ENCODE measurements at regions not wholly inside any gene's neighbourhood (a gene's known extent, or its start where the extent isn't known, plus 50 kb on each side); places are given as distances from the start of the nearest gene placed in this dataset.
A peak's percentile ranks its signal among the peaks of the same experiment; 100 is the strongest.

DNA sequence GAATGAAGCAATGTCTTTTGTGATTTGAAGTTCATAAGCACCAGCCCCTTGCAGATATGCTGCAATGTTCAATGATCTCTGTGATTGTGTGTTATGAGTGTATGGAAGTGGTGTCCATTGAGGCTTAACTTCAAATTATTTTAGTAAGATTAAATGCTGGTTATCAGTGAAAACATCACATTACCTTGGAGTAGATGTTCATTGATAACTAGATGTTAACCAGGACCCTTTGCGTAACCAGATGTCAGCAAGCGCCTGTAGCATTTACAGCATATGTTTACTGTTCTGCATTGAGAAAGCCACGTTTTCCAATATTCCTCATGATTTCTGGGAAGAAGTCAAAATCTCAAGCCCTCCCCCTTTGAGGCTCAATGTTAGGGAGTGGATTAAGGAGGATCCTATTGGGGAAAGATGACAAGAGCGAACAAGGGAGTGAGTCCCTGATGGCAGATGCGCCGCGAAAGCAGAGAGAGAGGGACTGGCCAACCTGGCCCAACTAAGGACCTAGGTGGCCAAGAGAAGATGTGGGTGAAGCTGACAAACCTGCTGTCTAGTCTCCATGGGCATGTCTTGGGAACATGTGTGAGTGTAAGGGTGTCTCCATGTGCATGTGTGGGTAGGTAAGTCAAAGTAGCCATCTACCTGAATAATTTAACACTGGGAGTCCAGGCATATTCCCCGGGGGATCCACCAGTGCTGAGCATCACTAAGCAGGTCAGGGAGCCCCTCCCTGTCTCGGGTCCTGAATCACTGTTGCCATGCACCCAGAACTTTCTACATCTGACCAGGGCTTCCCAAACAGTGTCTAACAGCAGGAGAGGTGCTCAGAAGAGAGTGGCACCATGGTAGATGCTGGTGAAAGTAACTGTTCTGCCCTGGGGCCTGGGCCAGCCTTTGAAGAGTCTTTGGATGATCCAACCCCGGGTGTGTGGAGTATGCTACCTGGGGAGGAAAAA, 141.6 kb upstream of the GDF10 start:
- H3K4me1 ChIP-seq (replicated peaks; ENCODE audit: insufficient read depth) = 0 out of 2 replicates have a peak, but pooled peaks cover 5% of the 10 kb centered on the region
- DNase-seq = no peak
- intact Hi-C loops (cut with micrococcal nuclease; ENCODE audit: unreplicated experiment) = no loop called here
- no peak overlapping the region for H3K27ac ChIP-seq
- H4K20me1 ChIP-seq (ENCODE audit: insufficient read depth) = no peaks in the 10 kb centered on the region
- TF ChIP-seq EZH2 (IDR thresholded peaks at IDR 0.05; ENCODE audit: low read depth) (no peak), CTCF (conservative IDR thresholded peaks at IDR 0.05) (no peak)
- POLR2A ChIA-PET (ENCODE audit: unreplicated experiment) = interaction anchor here (0.7 to 0.8 kb wide), 2 partner anchors 22 to 74 kb away, joined by 4 read pairs; no protein-coding TSS in a partner anchor
- H2AFZ ChIP-seq = no peak overlapping the region
- H3K9me3 ChIP-seq (ENCODE audit: insufficient read depth, low read depth) = peaks cover 9% of the 10 kb centered on the region
- no peak overlapping the region for H3K4me2 ChIP-seq
- no peaks in the 10 kb centered on the region for H3K27me3 ChIP-seq (ENCODE audit: insufficient read depth, low read depth)
- no peaks in the 10 kb centered on the region for H3K36me3 ChIP-seq (ENCODE audit: low read depth)
- CTCF ChIA-PET = no interaction called here
- H3K9me2 ChIP-seq (ENCODE audit: insufficient read depth) = no peaks in the 10 kb centered on the region
- no peak overlapping the region for H3K4me3 ChIP-seq
- BruUV-seq (replicated peaks) = no TSS peak
- H3F3A ChIP-seq (ENCODE audit: insufficient read depth, low read depth) = no peaks in the 10 kb centered on the region
- no peaks in the 10 kb centered on the region for H3K79me2 ChIP-seq (ENCODE audit: low read depth)

DNA sequence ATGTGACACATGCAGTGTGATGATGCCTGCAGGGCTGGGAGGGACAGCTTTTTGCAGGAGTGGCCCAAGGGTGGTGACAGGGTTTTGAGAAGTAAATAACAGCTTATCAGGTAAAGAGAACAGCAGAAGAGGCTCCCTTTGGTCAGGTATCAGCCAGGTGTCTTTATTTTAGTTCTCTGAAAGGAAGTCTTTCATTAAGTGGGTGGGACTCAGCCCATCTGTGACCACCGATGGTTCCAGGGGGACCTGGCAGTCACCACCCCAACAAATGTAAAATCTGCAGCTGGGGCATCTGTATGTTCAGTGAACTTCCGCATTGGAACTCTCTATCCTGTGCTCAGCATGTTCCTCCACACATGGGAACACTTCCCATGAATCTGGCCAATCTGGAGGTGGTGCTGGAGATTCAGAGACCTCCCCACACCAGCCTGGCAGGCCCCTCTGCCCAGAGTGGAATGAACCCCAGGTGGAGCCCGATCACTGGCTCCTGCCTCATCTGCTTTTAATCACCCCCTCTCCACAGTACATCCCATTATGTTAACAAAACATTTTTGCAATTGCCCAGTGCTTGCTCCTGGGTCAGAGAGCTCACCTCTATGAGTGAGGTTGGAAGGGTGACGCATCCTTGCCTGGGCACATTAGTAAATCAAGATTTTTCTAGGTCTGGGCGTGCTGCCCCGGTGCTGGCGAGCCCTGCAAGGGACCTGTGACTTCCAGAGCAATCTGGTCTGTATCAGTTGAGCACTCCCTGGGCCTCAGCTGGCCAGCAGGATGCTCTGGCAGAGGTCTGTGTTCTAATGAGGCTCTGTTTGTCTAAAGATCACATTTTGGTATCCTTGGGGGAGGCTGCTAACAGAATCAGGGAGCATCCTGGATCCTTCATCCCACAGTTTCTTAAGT, 140.4 kb upstream of the GDF10 start:
- no peak overlapping the region for H3K4me3 ChIP-seq
- peaks cover 7% of the 10 kb centered on the region for H3K9me3 ChIP-seq (ENCODE audit: insufficient read depth, low read depth)
- H2AFZ ChIP-seq = no peak overlapping the region
- intact Hi-C loops (cut with micrococcal nuclease; ENCODE audit: unreplicated experiment) = loop anchor here (10.0 kb wide), 1 partner anchor 115 kb away; no protein-coding TSS in a partner anchor
- no TSS peak for BruUV-seq (replicated peaks)
- H3K4me2 ChIP-seq = no peak overlapping the region
- ChIA-PET POLR2A (ENCODE audit: unreplicated experiment) (interaction anchor here (0.8 kb wide), 1 partner anchor 23 kb away, joined by 4 read pairs; no protein-coding TSS in a partner anchor), CTCF (no interaction called here)
- H3K27me3 ChIP-seq (ENCODE audit: insufficient read depth, low read depth) = no peaks in the 10 kb centered on the region
- DNase-seq = peak; percentile 35 to 55
- H3K36me3 ChIP-seq (ENCODE audit: low read depth) = no peaks in the 10 kb centered on the region
- no peak for TF ChIP-seq CTCF (conservative IDR thresholded peaks at IDR 0.05)
- TF ChIP-seq EZH2 (IDR thresholded peaks at IDR 0.05; ENCODE audit: low read depth) = no peak
- no peaks in the 10 kb centered on the region for H3K9me2 ChIP-seq (ENCODE audit: insufficient read depth)
- no peak overlapping the region for H3K27ac ChIP-seq
- no peaks in the 10 kb centered on the region for H4K20me1 ChIP-seq (ENCODE audit: insufficient read depth)
- H3F3A ChIP-seq (ENCODE audit: insufficient read depth, low read depth) = peaks cover 9% of the 10 kb centered on the region
- no peaks in the 10 kb centered on the region for H3K79me2 ChIP-seq (ENCODE audit: low read depth)
- peaks cover 16% of the 10 kb centered on the region for H3K4me1 ChIP-seq (replicated peaks; ENCODE audit: insufficient read depth)

- no TSS peak for BruUV-seq (replicated peaks)
- Histone ChIP-seq H2AFZ (no peak overlapping the region), H3K4me3 (no peak overlapping the region), H3F3A (ENCODE audit: insufficient read depth, low read depth) (peaks cover 12% of the 10 kb centered on the region), H3K79me2 (ENCODE audit: low read depth) (no peaks in the 10 kb centered on the region), H3K9me3 (ENCODE audit: insufficient read depth, low read depth) (no peaks in the 10 kb centered on the region; the same call in 1 of the 2 replicates), H3K27me3 (ENCODE audit: insufficient read depth, low read depth) (no peaks in the 10 kb centered on the region), H3K9me2 (ENCODE audit: insufficient read depth) (no peaks in the 10 kb centered on the region), H4K20me1 (ENCODE audit: insufficient read depth) (no peaks in the 10 kb centered on the region), H3K4me1 (replicated peaks; ENCODE audit: insufficient read depth) (peaks cover 24% of the 10 kb centered on the region), H3K4me2 (no peak overlapping the region), H3K36me3 (ENCODE audit: low read depth) (no peaks in the 10 kb centered on the region), H3K27ac (no peak overlapping the region)
- TF ChIP-seq EZH2 (IDR thresholded peaks at IDR 0.05; ENCODE audit: low read depth) = no peak
- no peak for TF ChIP-seq CTCF (conservative IDR thresholded peaks at IDR 0.05)
- no peak for DNase-seq
- ChIA-PET CTCF (no interaction called here), POLR2A (ENCODE audit: unreplicated experiment) (no interaction called here)
- intact Hi-C loops (cut with micrococcal nuclease; ENCODE audit: unreplicated experiment) = loop anchor here (10.0 kb wide), 1 partner anchor 116 kb away; no protein-coding TSS in a partner anchor
Observed at GRCh38 chr10:47160261-47160908, 139.6 kb upstream of the GDF10 start.
